Astrocyte of the spinal cord (primary cell): ENCODE measurements at regions not wholly inside any gene's neighbourhood (a gene's known extent, or its start where the extent isn't known, plus 50 kb on each side); places are given as distances from the start of the nearest gene placed in this dataset.
"Not testable (repeated sequence)": the region's sequence is repeated elsewhere in the genome, so short reads cannot be mapped to it uniquely, and the experiment has no call there.

Experiments
- DNase-seq: peaks from one replicate; pipeline ENCODE4 v3.0.0; 2011; ENCODE audit warnings: low read depth, low spot score
- H3K4me3 ChIP-seq: 2 replicates; pipeline ENCODE4 v1.5.1; 2011; ENCODE audit warnings: low read depth, mild to moderate bottlenecking, low read length, moderate library complexity
- in situ Hi-C: cut with HindIII; loops from 2 replicates; pipeline ENCODE4 v1.10.0; 2017; ENCODE audit warnings: low sequenced_read_pairs
- TF ChIP-seq, protein P1 (sequence below): IDR thresholded peaks from 2 replicates; pipeline ENCODE4 v1.5.1; 2012; ENCODE audit warnings: low read depth, mild to moderate bottlenecking, low read length, inconsistent platforms

DNA sequence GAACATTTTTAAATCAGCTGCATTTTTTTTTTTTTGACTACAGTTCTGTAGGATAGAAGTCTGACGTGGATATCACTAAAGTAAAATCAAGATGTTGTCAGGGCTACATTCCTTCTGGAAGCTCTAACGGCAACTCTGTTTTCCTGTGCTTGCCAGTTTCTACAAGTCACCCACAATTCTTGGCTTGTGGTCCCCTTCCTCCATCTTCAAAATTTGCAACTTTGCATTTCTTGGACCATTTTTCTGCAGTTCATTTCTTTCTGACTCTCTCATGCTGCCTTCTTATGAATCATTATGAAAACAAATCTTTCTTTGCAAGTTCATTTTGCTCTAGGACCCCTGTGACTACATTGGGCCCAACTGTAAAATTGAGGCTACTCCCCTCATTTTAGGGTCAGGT lies 367.9 kb downstream of the DSC3 start:
- DNase-seq, result no peak
- TF ChIP-seq, protein P1, sequence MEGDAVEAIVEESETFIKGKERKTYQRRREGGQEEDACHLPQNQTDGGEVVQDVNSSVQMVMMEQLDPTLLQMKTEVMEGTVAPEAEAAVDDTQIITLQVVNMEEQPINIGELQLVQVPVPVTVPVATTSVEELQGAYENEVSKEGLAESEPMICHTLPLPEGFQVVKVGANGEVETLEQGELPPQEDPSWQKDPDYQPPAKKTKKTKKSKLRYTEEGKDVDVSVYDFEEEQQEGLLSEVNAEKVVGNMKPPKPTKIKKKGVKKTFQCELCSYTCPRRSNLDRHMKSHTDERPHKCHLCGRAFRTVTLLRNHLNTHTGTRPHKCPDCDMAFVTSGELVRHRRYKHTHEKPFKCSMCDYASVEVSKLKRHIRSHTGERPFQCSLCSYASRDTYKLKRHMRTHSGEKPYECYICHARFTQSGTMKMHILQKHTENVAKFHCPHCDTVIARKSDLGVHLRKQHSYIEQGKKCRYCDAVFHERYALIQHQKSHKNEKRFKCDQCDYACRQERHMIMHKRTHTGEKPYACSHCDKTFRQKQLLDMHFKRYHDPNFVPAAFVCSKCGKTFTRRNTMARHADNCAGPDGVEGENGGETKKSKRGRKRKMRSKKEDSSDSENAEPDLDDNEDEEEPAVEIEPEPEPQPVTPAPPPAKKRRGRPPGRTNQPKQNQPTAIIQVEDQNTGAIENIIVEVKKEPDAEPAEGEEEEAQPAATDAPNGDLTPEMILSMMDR, result no peak
- no peak overlapping the region for H3K4me3 ChIP-seq
- in situ Hi-C loops, result no loop called here

DNA sequence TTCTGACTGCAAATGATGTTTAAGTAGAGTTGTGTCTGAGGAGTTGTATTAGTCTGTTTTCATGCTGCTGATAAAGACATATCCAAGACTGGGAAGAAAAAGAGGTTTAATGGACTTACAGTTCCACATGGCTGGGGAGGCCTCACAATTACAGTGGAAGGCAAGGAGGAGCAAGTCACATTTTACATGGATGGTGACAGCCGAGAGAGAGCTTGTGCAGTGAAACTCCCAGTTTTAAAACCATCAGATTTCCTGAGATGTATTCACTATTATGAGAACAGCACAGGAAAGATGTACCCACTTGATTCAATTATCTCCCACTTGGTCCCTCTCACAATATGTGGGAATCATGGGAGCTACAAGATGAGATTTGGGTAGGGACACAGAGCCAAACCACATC lies 370.1 kb downstream of the DSC3 start:
- DNase-seq, in situ Hi-C loops, H3K4me3 ChIP-seq: not testable (repeated sequence)

DNA sequence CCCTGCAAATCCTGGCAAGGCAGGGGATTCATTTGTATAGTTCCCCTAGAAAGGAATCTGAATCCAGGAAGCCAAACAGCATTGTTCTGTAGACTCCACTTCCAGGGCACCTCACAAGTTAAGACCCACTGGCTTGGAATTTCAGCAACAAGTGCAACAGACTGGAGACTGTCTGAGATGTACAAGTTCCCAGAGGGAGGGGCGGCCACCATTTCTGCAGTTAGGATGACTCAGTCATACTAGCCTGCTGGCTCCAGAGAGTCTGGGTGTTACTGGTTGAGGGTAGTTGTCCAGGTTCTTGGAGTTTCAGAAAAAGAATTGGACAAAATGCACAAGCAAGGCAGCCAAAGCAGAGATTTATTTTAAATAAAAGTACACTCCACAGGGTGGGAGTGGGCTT lies 384.2 kb downstream of the DSC3 start:
- in situ Hi-C loops, result no loop called here
- DNase-seq, result no peak
- TF ChIP-seq, protein P1, result no peak
- H3K4me3 ChIP-seq, result no peak overlapping the region

DNA sequence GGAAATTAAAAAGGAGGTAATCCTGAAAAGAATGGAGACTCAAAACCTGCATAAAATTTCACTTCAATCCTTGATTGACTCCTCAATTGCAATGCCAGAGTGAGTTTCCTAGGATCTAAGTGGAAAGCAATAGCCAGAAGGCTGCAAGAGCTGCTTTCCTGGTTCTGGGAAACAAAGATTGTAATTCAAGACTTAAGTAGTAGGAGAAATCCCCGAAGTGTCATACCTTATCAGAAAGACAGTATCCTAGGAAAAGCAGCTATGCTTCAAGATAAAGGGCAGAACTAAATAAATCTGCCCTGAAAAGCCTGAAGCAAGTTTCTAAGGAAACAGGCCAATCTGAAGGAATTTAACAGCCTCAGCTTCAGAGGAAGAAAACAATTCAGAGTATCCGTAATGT lies 390.2 kb downstream of the DSC3 start:
- H3K4me3 ChIP-seq, result no peak overlapping the region
- TF ChIP-seq, protein P1, result no peak
- DNase-seq, result no peak

DNA sequence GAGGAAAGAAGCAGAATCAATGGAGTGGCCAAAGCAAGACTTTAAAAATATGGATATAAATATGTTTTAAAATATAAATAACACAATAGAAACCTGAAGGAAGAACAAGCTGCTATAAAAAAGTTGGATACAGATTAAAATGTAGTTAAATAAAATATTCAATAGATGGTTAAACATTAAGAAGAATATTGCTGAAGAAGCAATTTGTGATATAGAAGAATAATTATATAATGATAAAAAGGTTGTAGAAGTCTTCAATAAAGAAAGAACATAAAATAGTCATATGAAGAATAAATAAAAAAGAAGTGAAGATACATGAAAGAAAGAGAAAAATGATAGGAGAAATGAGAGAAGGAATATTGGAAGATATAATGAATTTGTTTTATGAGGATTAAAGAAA lies 392.0 kb downstream of the DSC3 start:
- TF ChIP-seq, protein P1, result no peak
- in situ Hi-C loops, result no loop called here
- no peak overlapping the region for H3K4me3 ChIP-seq
- no peak for DNase-seq

More for the DNA sequence above, 390.2 kb downstream of the DSC3 start:
- in situ Hi-C loops, result no loop called here

DNA sequence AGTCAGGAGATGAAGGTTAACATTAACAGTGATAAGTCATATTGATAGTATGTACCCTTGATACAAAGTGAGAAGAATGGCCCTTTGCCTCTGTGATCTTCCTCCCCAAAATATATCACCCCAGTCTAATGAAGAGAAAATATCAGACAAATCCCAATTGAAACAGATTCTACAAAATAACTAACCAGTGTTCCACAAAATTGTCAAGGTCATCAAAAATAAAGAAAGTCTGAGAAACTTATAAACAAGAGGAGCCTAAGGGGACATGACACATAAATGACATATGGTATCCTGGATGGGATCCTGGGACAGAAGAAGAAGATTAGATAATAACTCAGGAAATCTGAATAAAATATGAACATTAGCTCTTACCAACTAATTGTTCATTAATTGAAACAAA lies 398.4 kb downstream of the DSC3 start:
- TF ChIP-seq, protein P1, result no peak
- H3K4me3 ChIP-seq, result no peak overlapping the region
- DNase-seq, result no peak
- in situ Hi-C loops, result no loop called here

DNA sequence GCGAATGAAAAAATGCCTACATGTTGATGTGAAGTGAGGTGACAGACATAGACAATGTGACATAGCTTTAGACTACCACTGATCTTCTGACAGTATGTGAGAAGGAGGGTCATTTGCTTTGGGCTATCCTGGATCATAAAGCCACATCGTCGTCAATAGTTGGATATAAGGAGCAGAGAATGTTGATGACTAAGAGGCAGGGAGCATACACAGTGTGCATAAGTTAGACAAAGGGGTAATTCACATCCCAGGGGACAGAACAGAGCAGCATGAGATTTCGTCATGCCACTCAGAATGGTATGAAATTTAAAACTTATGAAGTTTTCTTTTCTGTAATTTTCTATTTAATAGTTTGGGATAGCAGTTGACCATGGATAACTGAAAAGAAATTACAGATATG lies 403.2 kb downstream of the DSC3 start:
- TF ChIP-seq, protein P1, result no peak
- no peak overlapping the region for H3K4me3 ChIP-seq
- DNase-seq, result no peak
- in situ Hi-C loops, result no loop called here
